ENCODE measurements at regions not wholly inside any gene's neighbourhood (a gene's known extent, or its start where the extent isn't known, plus 50 kb on each side); places are given as distances from the start of the nearest gene placed in this dataset.

- no peak for TF ChIP-seq CTCF (conservative IDR thresholded peaks at IDR 0.05 in 1 of 2, IDR thresholded peaks at IDR 0.05 in 1 of 2; ENCODE audit: low read depth in 1 of 2, low read length in 2 of 2)
- TF ChIP-seq EZH2 (IDR thresholded peaks at IDR 0.05; ENCODE audit: low read length, missing control alignments), result no peak
Observed at GRCh38 chrX:22433292-22434070, 160.8 kb downstream of the CBLL2 start.

Measured in fibroblast of lung (primary cell).